ENCODE measurements at regions not wholly inside any gene's neighbourhood (a gene's known extent, or its start where the extent isn't known, plus 50 kb on each side); places are given as distances from the start of the nearest gene placed in this dataset.

- TF ChIP-seq THAP9 (CRISPR knock-in tag; IDR thresholded peaks at IDR 0.05; ENCODE audit: borderline replicate concordance) (no peak), ZNF136 (CRISPR knock-in tag; IDR thresholded peaks at IDR 0.05; ENCODE audit: low read depth) (no peak), ZNF607 (CRISPR knock-in tag; IDR thresholded peaks at IDR 0.05; ENCODE audit: borderline replicate concordance) (no peak), RELA (CRISPR knock-in tag; IDR thresholded peaks at IDR 0.05) (0 out of 2 replicates have a peak, but pooled peaks have one; percentile 38), ZIK1 (CRISPR knock-in tag; IDR thresholded peaks at IDR 0.05; ENCODE audit: borderline replicate concordance, low read depth) (no peak), PRDM15 (CRISPR knock-in tag; IDR thresholded peaks at IDR 0.05) (peak; percentile 92), ZNF670 (CRISPR knock-in tag; IDR thresholded peaks at IDR 0.05; ENCODE audit: borderline replicate concordance) (no peak), ZBTB7B (CRISPR knock-in tag; IDR thresholded peaks at IDR 0.05) (peak; percentile 91), HNF1B (CRISPR knock-in tag; IDR thresholded peaks at IDR 0.05) (peak; percentile 83), TOE1 (CRISPR knock-in tag; IDR thresholded peaks at IDR 0.05) (0 out of 2 replicates have a peak, but pooled peaks have one; percentile 34), HDAC6 (IDR thresholded peaks at IDR 0.05; ENCODE audit: low read depth, low read length) (no peak), ZNF407 (CRISPR knock-in tag; IDR thresholded peaks at IDR 0.05; ENCODE audit: not compliant biosample characterization) (no peak), NBN (conservative IDR thresholded peaks at IDR 0.05) (no peak), BCL6 (CRISPR knock-in tag; IDR thresholded peaks at IDR 0.05) (peak; percentile 83)
Observed at GRCh38 chr2:120619579-120619978, 116.1 kb upstream of the GLI2 start (continued).
